H1 (cell line): ENCODE measurements at regions not wholly inside any gene's neighbourhood (a gene's known extent, or its start where the extent isn't known, plus 50 kb on each side); places are given as distances from the start of the nearest gene placed in this dataset.

Experiments used
- CTCF ChIA-PET: fragments of 300-600 bp; sonication (Branson Sonifier 250); formaldehyde crosslinking; loops from one replicate; lab custom pipeline; 2021; ENCODE audit not compliant: partially characterized antibody; lab: Charles Lee
- POLR2A ChIA-PET: fragments of 300-600 bp; sonication (Branson Sonifier 250); formaldehyde crosslinking; loops from one replicate; lab custom pipeline; 2021; ENCODE audit warnings: inconsistent platforms; ENCODE audit not compliant: partially characterized antibody; lab: Charles Lee
- DNase-seq, 2 experiments: peaks; one replicate each; pipeline versions ENCODE4 v3.0.0 to v3.0.0-alpha.2; 2010 to 2022; ENCODE audit warnings: low spot score in 2 of 2, low read depth in 1 of 2, mixed read lengths in 1 of 2
- FAIRE-seq: peaks from 2 replicates; lab custom pipeline; 2011; peaks lifted over from hg19 to GRCh38; lab: Jason Lieb, UNC
- H2AFZ ChIP-seq: 2 replicates; pipeline ENCODE4 v1.8.1; 2012; ENCODE audit warnings: low read length, inconsistent platforms
- H2AK5ac ChIP-seq: 2 replicates; pipeline ENCODE4 v1.6.1; 2013; ENCODE audit warnings: low read depth, low read length
- H2BK120ac ChIP-seq: replicated peaks from 2 replicates; pipeline ENCODE3; 2013; ENCODE audit warnings: low read depth, low read length, inconsistent platforms
- H2BK12ac ChIP-seq: 2 replicates; pipeline ENCODE4 v1.6.1; 2013; ENCODE audit warnings: low read depth, low read length
- H2BK15ac ChIP-seq: 2 replicates; pipeline ENCODE4 v1.6.1; 2013; ENCODE audit warnings: low read length
- H2BK20ac ChIP-seq: 2 replicates; pipeline ENCODE4 v1.6.1; 2013; ENCODE audit warnings: low read length
- H2BK5ac ChIP-seq: 2 replicates; pipeline ENCODE4 v1.6.1; 2013; ENCODE audit warnings: low read depth, low read length
- H3K14ac ChIP-seq: 2 replicates; pipeline ENCODE4 v1.6.1; 2013; ENCODE audit warnings: inconsistent platforms; ENCODE audit not compliant: insufficient read length
- H3K18ac ChIP-seq: 2 replicates; pipeline ENCODE4 v1.6.1; 2013; ENCODE audit warnings: low read length; ENCODE audit errors: extremely low read depth
- H3K23ac ChIP-seq: 2 replicates; pipeline ENCODE4 v1.6.1; 2013; ENCODE audit warnings: inconsistent platforms; ENCODE audit not compliant: insufficient read length
- H3K23me2 ChIP-seq: 2 replicates; pipeline ENCODE4 v1.6.1; 2013; ENCODE audit warnings: low read depth, low read length
- H3K27ac ChIP-seq: 2 replicates; pipeline ENCODE4 v1.6.1; 2011; ENCODE audit warnings: low read depth, low read length, inconsistent platforms
- H3K27me3 ChIP-seq, 4 experiments: replicated peaks in 1 of 4; 1 replicate in 1 of 4; 2 replicates in 3 of 4; pipeline versions ENCODE4 v1.6.1 to v1.8.1; 2011 to 2013; ENCODE audit warnings: low read length in 3 of 4, mild to moderate bottlenecking in 3 of 4, inconsistent platforms in 2 of 4, mixed read lengths in 2 of 4, moderate library complexity in 1 of 4; ENCODE audit not compliant: control insufficient read depth in 3 of 4, insufficient read depth in 3 of 4; ENCODE audit errors: extremely low read depth in 1 of 4
- H3K36me3 ChIP-seq, 4 experiments: 2 replicates each; pipeline versions ENCODE4 v1.6.1 to v1.8.1; 2011 to 2013; ENCODE audit warnings: mild to moderate bottlenecking in 4 of 4, low read length in 3 of 4, moderate library complexity in 2 of 4, control low read depth in 1 of 4, inconsistent platforms in 1 of 4; ENCODE audit not compliant: insufficient read depth in 4 of 4, control insufficient read depth in 2 of 4
- H3K4ac ChIP-seq: replicated peaks from 2 replicates; pipeline ENCODE3; 2013; ENCODE audit warnings: low read length, low read depth, mixed read lengths, inconsistent platforms; ENCODE audit not compliant: insufficient read length
- H3K4me1 ChIP-seq, 4 experiments: replicated peaks in 1 of 4; 1 replicate in 1 of 4; 2 replicates in 3 of 4; pipeline versions ENCODE4 v1.6.1 to v1.8.1; 2011 to 2013; ENCODE audit warnings: low read length in 3 of 4, inconsistent platforms in 2 of 4, mixed read lengths in 1 of 4; ENCODE audit not compliant: insufficient read depth in 4 of 4, control insufficient read depth in 3 of 4
- H3K4me2 ChIP-seq, 2 experiments: 2 replicates each; pipeline versions ENCODE4 v1.6.1 to v1.8.1; 2011 to 2013; ENCODE audit warnings: low read depth in 2 of 2, low read length in 2 of 2, control low read depth in 1 of 2, inconsistent platforms in 1 of 2, mild to moderate bottlenecking in 1 of 2; ENCODE audit not compliant: insufficient read depth in 1 of 2
- H3K4me3 ChIP-seq, 4 experiments: fragments of 200-600, 300-600 bp in 1 of 4; sonication (generic), shearing (Covaris generic), sonication (Bioruptor Twin) in 1 of 4; 2 replicates each; pipeline versions ENCODE4 v1.5.1 to v1.8.1; 2011 to 2016; ENCODE audit warnings: low read length in 4 of 4, low read depth in 3 of 4, control low read depth in 2 of 4, inconsistent platforms in 2 of 4, mild to moderate bottlenecking in 2 of 4, mixed read lengths in 1 of 4, moderate library complexity in 1 of 4; ENCODE audit not compliant: insufficient read depth in 2 of 4; ENCODE audit errors: extremely low read depth in 1 of 4
- H3K56ac ChIP-seq: replicated peaks from 2 replicates; pipeline ENCODE3; 2013; ENCODE audit warnings: low read depth, mild to moderate bottlenecking, mixed read lengths, low read length, inconsistent platforms; ENCODE audit not compliant: insufficient read length
- H3K79me1 ChIP-seq: 2 replicates; pipeline ENCODE4 v1.6.1; 2013; ENCODE audit warnings: low read depth, low read length, control low read depth
- H3K79me2 ChIP-seq, 2 experiments: 2 replicates each; pipeline versions ENCODE4 v1.6.1 to v1.8.1; 2012 to 2013; ENCODE audit warnings: low read length in 2 of 2, mild to moderate bottlenecking in 2 of 2, inconsistent platforms in 1 of 2; ENCODE audit not compliant: insufficient read depth in 2 of 2, control insufficient read depth in 1 of 2
- H3K9ac ChIP-seq, 4 experiments: replicated peaks in 1 of 4; 1 replicate in 1 of 4; 2 replicates in 3 of 4; pipeline versions ENCODE4 v1.6.1 to v1.8.1; 2011 to 2013; ENCODE audit warnings: low read depth in 3 of 4, low read length in 3 of 4, control low read depth in 2 of 4, mild to moderate bottlenecking in 2 of 4, moderate library complexity in 2 of 4, inconsistent platforms in 1 of 4; ENCODE audit errors: extremely low read depth in 1 of 4
- H3K9me3 ChIP-seq, 2 experiments: 2 replicates each; pipeline versions ENCODE4 v1.6.1 to v1.8.1; 2012 to 2013; ENCODE audit warnings: mild to moderate bottlenecking in 2 of 2, moderate library complexity in 2 of 2, control low read depth in 1 of 2, inconsistent platforms in 1 of 2, low read depth in 1 of 2, low read length in 1 of 2, mixed read lengths in 1 of 2; ENCODE audit not compliant: insufficient read depth in 2 of 2
- H4K20me1 ChIP-seq, 2 experiments: replicated peaks in 1 of 2; 2 replicates each; pipeline versions ENCODE3 to v1.8.1; 2011 to 2013; ENCODE audit warnings: inconsistent platforms in 2 of 2, low read length in 2 of 2, mild to moderate bottlenecking in 1 of 2; ENCODE audit not compliant: insufficient read depth in 2 of 2, control insufficient read depth in 1 of 2
- H4K5ac ChIP-seq: 2 replicates; pipeline ENCODE4 v1.6.1; 2013; ENCODE audit warnings: low read length, low read depth, mixed read lengths, inconsistent platforms; ENCODE audit not compliant: insufficient read length
- H4K8ac ChIP-seq: 2 replicates; pipeline ENCODE4 v1.8.0; 2013; ENCODE audit warnings: mild to moderate bottlenecking, moderate library complexity, low read length, inconsistent platforms; ENCODE audit not compliant: insufficient read depth; ENCODE audit errors: extremely low read depth
- H4K91ac ChIP-seq: replicated peaks from 2 replicates; pipeline ENCODE3; 2013; ENCODE audit warnings: low read length, mixed read lengths, inconsistent platforms; ENCODE audit not compliant: insufficient read length
- ATF2 ChIP-seq: IDR thresholded peaks from 2 replicates; pipeline ENCODE4 v1.6.1; 2012; ENCODE audit warnings: low read length, inconsistent platforms
- CHD2 ChIP-seq: IDR thresholded peaks from 2 replicates; pipeline ENCODE4 v1.6.1; 2012; ENCODE audit warnings: low read length, improper control_type of control experiment
- CTCF ChIP-seq, 3 experiments: IDR thresholded peaks; 1 replicate in 2 of 3; 2 replicates in 1 of 3; pipeline versions ENCODE4 v1.5.1 to v1.6.1; 2011; ENCODE audit warnings: low read length in 3 of 3, mild to moderate bottlenecking in 3 of 3, inconsistent platforms in 2 of 3, low read depth in 1 of 3, moderate library complexity in 1 of 3; ENCODE audit not compliant: insufficient read depth in 1 of 3; ENCODE audit errors: control extremely low read depth in 1 of 3
- HDAC6 ChIP-seq: IDR thresholded peaks from one replicate; pipeline ENCODE4 v1.7.1; 2012; ENCODE audit warnings: low read depth, mild to moderate bottlenecking, inconsistent platforms, low read length, moderate library complexity
- KDM5A ChIP-seq: fragments of 200-600 bp; IDR thresholded peaks from 2 replicates; pipeline ENCODE4 v1.7.1; 2012; ENCODE audit warnings: mild to moderate bottlenecking, low read length, inconsistent platforms, mixed read lengths
- MAFK ChIP-seq: IDR thresholded peaks from 2 replicates; pipeline ENCODE4 v1.6.1; 2012; ENCODE audit warnings: low read depth, mild to moderate bottlenecking, improper control_type of control experiment, low read length
- NRF1 ChIP-seq: IDR thresholded peaks from 2 replicates; pipeline ENCODE4 v1.6.1; 2011; ENCODE audit warnings: mild to moderate bottlenecking, low read depth, low read length, improper control_type of control experiment
- RFX5 ChIP-seq: IDR thresholded peaks from 2 replicates; pipeline ENCODE4 v1.6.1; 2011; ENCODE audit warnings: low read depth, low read length, improper control_type of control experiment, borderline replicate concordance
- SIX5 ChIP-seq: IDR thresholded peaks from 2 replicates; pipeline ENCODE4 v1.6.1; 2011; ENCODE audit warnings: mild to moderate bottlenecking, low read depth, low read length
- SP1 ChIP-seq: IDR thresholded peaks from 2 replicates; pipeline ENCODE4 v1.6.1; 2011; ENCODE audit warnings: low read depth, low read length
- TAF1 ChIP-seq: IDR thresholded peaks from 2 replicates; pipeline ENCODE4 v1.6.1; 2011; ENCODE audit warnings: mild to moderate bottlenecking, low read depth, low read length
- WGBS, 2 experiments: shearing (Covaris generic) in 1 of 2; methylation state at CpG; one replicate each; pipeline versions ENCODE4 v1.1.6 to v1.1.7; 2013 to 2015; ENCODE audit warnings: low lambda C conversion rate in 2 of 2, mixed read lengths in 2 of 2, inconsistent platforms in 1 of 2, low coverage in 1 of 2, missing lambda C conversion rate in 1 of 2; ENCODE audit not compliant: insufficient replicate concordance in 2 of 2, insufficient coverage in 1 of 2, insufficient read length in 1 of 2; ENCODE audit errors: extremely low coverage in 1 of 2, missing lambda C conversion rate in 1 of 2; 5-methylcytosine and 5-hydroxymethylcytosine counted together

GRCh38 chr5:167286891-167287290 lies 1004.6 kb upstream of the WWC1 start:
- no peak overlapping the region for H2BK20ac ChIP-seq
- no peaks in the 10 kb centered on the region for H4K20me1 ChIP-seq
- H3K4me1 ChIP-seq: peaks cover 0 to 4% (median 2%) of the 10 kb centered on the region in 4 experiments; a peak in 1 of 7 replicates
- no peak overlapping the region for H3K27ac ChIP-seq
- H4K8ac ChIP-seq: no peak overlapping the region
- POLR2A ChIA-PET: interaction anchor here (0.6 kb wide), 1 partner anchor 181 kb away, joined by 4 read pairs; no protein-coding TSS in a partner anchor
- H2BK120ac ChIP-seq: no peak overlapping the region
- no peak overlapping the region for H4K5ac ChIP-seq
- H3K9ac ChIP-seq: no peak overlapping the region
- no peak overlapping the region for H3K4ac ChIP-seq
- H2AFZ ChIP-seq: no peak overlapping the region
- no peak overlapping the region for H2BK12ac ChIP-seq
- no peak overlapping the region for H3K4me2 ChIP-seq
- H3K56ac ChIP-seq: no peak overlapping the region
- CTCF ChIA-PET: interaction anchor here (1.3 kb wide), 1 partner anchor 25 kb away, joined by 4 read pairs; no protein-coding TSS in a partner anchor
- H4K91ac ChIP-seq: no peak overlapping the region
- H3K18ac ChIP-seq: no peak overlapping the region
- no peaks in the 10 kb centered on the region for H3K79me1 ChIP-seq
- no peaks in the 10 kb centered on the region for H3K79me2 ChIP-seq
- no peak overlapping the region for H2AK5ac ChIP-seq
- H3K36me3 ChIP-seq: peaks cover 0 to 4% (median 0%) of the 10 kb centered on the region in 4 experiments; a peak in 1 of 8 replicates
- no peaks in the 10 kb centered on the region for H3K23me2 ChIP-seq
- 96% methylated on average over 1 of the region's 1 CpG; no CpG with 5 or more reads in 1 of the 2 experiments for WGBS, 2 experiments
- H3K27me3 ChIP-seq: no peaks in the 10 kb centered on the region
- H3K23ac ChIP-seq: no peak overlapping the region
- DNase-seq (no peak), FAIRE-seq (no peak)
- H3K9me3 ChIP-seq: peaks cover 0 to 6% of the 10 kb centered on the region in 2 experiments; a peak in 1 of 4 replicates
- no peak overlapping the region for H2BK5ac ChIP-seq
- no peak overlapping the region for H3K4me3 ChIP-seq
- no peak overlapping the region for H3K14ac ChIP-seq
- H2BK15ac ChIP-seq: no peak overlapping the region
- TF ChIP-seq SP1 (no peak), KDM5A (no peak), RFX5 (no peak), ATF2 (no peak), TAF1 (no peak), NRF1 (no peak), MAFK (no peak), SIX5 (no peak), CHD2 (no peak), HDAC6 (no peak), CTCF (IDR thresholded peaks at IDR 0.05; ENCODE audit: control extremely low read depth in 1 of 3, insufficient read depth in 1 of 3, low read depth in 1 of 3, low read length in 3 of 3) (no peak)
